ENCODE measurements at regions not wholly inside any gene's neighbourhood (a gene's known extent, or its start where the extent isn't known, plus 50 kb on each side); places are given as distances from the start of the nearest gene placed in this dataset.

DNA sequence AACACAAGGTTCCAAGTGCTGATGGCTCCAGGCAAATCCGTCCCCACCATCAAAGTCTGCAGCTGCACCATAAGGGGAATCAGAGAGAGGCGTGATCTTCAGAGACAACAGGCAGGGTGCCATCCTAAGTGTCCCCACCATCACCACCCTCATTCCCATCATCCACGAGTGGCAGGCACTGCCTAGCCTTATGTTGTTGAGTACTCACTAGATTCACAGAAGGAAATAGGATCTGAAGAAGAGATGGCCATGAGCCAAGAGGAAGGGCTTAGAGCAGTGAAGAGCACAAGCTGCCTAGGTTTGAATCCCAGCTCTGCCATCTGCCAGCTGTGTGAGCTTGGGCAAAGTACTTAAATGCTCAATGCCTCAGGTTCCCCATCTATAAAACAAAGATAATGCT is 207.3 kb upstream of the CSF3R start:
- no peak for DNase-seq (ENCODE audit: extremely low read depth in 1 of 2, low read depth in 1 of 2)

GRCh38 chr1:36687312-36687711 is 204.6 kb upstream of the CSF3R start:
- DNase-seq (ENCODE audit: extremely low read depth in 1 of 2, low read depth in 1 of 2): no peak

DNA sequence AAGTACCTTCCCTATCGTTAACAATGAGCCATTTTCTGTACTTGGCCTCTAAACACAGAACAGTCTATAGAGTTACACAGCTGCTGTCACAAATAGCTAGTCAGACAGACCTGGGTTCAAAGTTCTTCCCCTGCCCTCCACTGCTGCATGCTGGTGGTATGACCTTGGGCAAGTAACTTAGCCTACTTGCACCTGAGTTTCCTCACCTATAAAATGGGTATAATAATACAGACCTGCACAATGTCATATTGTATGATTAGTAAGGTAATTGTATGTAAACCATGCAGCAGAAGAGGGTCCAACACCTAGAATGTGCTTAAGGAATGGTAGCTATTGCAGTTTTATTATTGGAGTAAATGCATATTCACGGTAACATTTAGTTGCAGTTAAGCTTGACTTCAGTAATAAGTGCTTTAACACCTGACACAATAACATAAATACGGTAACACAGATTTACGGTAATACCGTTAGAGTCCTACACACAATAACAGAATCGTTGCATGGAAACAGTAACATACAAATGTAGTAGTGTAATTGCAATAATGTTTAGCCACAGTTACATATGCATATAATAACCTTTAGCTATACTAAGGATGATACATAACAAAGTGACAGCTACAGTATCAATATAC is 193.3 kb upstream of the CSF3R start:
- no peak for DNase-seq (ENCODE audit: extremely low read depth in 1 of 2, low read depth in 1 of 2)

DNA sequence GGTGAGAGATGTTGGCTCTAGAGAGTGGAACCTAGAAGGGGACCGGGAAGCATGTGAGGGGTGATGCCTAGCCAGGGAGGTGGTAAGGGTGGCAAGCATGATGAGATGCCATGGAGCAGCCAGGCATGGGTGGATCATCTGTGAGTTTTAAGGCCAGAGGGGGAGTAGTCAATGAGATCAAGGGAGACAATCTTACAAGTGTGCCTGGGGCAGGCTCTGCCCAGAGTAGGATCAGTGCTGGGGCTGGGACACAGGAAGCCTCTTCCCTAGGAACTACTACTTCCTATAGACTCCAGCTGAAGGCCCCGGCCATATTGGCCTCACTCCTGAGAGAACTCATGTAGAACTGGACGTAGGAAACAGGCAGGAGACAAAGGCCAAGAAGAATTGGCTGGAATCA is 192.4 kb upstream of the CSF3R start:
- DNase-seq (ENCODE audit: extremely low read depth in 1 of 2, low read depth in 1 of 2): no peak

GRCh38 chr1:36673202-36673601 is 190.5 kb upstream of the CSF3R start:
- no peak for DNase-seq (ENCODE audit: extremely low read depth in 1 of 2, low read depth in 1 of 2)

GRCh38 chr1:36669262-36669661 is 186.5 kb upstream of the CSF3R start:
- no peak for DNase-seq (ENCODE audit: extremely low read depth in 1 of 2, low read depth in 1 of 2)

DNA sequence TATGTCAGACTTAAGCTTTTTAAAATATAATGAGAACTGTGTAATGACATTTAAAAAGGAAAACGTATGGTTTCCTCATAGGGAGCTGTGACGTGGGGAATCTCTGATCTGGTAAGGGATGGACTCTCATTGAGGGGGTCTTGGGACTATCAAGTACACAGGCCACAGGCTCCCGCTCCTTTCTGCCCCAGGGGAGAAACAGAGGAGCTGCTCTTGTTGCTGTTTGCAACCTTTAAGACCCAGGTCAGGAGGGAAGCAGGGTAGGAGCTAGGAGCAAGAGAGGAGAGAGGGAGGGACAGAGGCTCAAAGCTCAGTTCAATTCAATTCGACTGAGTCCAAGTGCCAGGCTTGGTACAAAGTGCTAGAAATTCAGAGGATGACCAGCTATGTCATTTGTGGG is 185.1 kb upstream of the CSF3R start:
- DNase-seq (ENCODE audit: extremely low read depth in 1 of 2, low read depth in 1 of 2): no peak

DNA sequence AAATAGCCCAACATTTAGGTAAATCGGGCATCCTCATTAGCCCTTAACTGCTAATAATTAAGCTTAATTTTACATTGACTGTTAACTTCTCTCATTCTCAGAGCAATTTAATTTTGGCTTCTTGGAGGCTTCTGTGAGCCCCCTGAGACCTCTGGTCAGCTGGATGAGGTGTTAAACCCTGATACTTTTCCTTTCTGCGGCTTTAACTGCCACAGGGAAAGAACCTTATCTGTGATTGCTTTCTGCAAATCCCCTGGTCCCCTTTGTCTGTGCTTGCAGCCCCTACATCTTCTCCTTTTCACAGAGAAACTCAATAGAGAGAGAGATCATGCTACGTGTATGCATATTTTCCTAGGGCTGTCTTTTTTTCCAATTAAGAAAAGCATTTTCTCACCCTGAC is 184.5 kb upstream of the CSF3R start:
- DNase-seq (ENCODE audit: extremely low read depth in 1 of 2, low read depth in 1 of 2): no peak

GRCh38 chr1:36665478-36666080 is 182.9 kb upstream of the CSF3R start:
- DNase-seq (ENCODE audit: extremely low read depth in 1 of 2, low read depth in 1 of 2): no peak

DNA sequence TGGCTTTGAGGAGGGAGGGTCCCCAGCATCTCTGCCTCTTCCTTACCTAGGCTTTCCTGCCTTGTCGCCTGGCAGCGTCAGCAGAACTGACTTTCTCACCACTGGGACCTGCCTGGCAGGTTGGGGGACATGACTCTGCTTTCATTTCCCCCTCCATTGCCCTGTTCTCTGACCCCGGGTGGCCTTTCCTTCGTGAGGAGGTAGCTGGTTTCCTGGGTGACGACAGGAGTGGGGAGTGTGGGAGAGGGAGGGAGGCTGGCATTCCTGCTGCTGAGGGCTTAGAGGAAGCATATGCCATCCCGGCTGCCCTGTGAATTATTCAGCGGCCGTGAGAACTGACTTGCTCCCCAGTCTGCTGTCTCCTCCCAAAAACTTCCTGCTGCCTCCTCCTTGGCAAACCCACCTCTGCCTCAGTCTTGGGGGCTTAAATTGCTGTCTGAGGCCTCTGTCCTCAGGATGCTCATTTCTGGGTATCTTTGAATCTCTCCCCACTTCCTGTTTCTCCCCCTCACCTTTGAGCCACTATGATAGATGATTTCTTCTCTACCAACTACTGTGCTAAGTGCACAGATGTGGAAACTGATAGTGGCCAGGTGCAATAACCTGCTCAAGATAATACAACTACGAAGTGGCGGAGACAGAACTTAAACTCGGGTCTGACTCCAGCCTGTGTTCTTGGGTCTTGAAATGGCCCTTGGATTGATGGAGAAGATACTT is 182.0 kb upstream of the CSF3R start:
- no peak for DNase-seq (ENCODE audit: extremely low read depth in 1 of 2, low read depth in 1 of 2)

DNA sequence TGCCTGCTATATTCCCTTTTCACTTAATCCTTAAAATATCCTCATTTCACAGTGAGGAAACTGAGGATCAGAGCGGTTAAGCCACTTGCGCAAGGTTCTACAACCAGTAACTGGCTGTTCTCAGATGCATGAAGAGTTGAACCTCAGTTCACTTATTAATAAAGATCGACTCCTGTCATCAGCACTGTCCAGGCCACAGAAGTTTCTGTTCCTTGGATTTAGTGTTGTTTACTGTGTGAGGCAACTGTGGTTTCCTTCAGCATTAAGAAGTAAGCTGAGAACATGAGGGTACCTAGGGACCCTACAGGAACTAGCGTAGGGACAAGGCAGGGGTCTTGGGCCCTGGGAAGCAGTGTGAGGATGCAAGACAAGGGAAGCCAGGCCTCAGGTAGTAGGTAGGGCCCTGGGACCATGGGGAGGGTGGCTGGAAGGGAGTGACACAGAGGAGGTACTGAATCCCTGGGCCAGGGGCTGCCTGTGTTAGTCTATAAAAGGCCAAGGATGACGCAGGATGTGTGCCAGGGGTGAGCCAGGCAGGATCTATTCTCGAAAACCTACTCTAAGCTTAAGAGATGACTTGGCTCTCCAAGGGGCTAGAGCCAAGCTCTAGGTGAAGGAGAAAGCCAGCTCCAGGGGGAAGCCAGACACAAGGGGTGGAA is 181.2 kb upstream of the CSF3R start:
- DNase-seq (ENCODE audit: extremely low read depth in 1 of 2, low read depth in 1 of 2): no peak

DNA sequence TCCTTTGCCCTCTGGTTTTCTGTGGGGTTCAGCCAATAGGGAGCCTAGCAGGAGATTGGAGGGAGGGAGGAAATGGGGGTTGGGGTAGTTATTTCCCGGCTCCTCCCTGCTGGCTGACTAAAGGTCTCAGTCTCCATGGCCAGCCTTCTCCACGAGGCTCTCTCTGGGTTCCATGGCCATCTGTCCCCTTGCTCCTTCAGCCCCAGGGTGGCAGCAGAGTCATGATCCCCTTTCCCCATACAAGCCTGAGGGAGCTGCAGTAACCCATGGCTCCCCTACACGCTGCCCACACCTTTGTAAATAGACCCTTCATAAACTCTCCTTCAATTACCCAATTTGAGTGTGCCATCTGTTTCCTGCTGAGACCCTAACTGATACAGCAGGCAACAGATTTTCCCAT is 176.1 kb upstream of the CSF3R start:
- no peak for DNase-seq (ENCODE audit: extremely low read depth in 1 of 2, low read depth in 1 of 2)

DNA sequence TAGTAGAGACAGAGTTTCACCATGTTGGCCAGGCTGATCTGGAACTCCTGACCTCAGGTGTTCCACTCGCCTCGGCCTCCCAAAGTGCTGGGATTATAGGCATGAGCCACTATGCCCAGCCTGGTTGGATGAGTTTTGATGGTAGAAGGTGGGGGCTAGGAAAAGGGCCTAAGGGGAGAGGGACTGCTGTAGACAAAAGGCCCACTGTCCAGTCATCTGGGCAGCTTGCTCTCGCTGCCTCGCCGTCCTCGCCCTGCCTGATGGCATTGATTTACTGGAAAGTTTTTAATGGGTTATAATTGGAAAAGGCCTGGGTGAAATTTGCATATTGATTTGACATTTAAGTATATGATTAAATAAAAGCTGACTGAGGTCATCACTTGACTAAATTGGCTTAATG is 175.1 kb upstream of the CSF3R start:
- no peak for DNase-seq (ENCODE audit: extremely low read depth in 1 of 2, low read depth in 1 of 2)

- DNase-seq (ENCODE audit: extremely low read depth in 1 of 2, low read depth in 1 of 2): no peak
These were observed 174.1 kb upstream of the CSF3R start for GRCh38 chr1:36656838-36657237.

- no peak for DNase-seq (ENCODE audit: extremely low read depth in 1 of 2, low read depth in 1 of 2)
These were observed 173.6 kb upstream of the CSF3R start for GRCh38 chr1:36656271-36656670.

GRCh38 chr1:36654586-36654985 is 171.9 kb upstream of the CSF3R start:
- DNase-seq (ENCODE audit: extremely low read depth in 1 of 2, low read depth in 1 of 2): no peak

- DNase-seq (ENCODE audit: extremely low read depth in 1 of 2, low read depth in 1 of 2): no peak
These were observed 171.1 kb upstream of the CSF3R start for GRCh38 chr1:36653850-36654249.

GRCh38 chr1:36652586-36652985 is 169.9 kb upstream of the CSF3R start:
- DNase-seq (ENCODE audit: extremely low read depth in 1 of 2, low read depth in 1 of 2): no peak

DNA sequence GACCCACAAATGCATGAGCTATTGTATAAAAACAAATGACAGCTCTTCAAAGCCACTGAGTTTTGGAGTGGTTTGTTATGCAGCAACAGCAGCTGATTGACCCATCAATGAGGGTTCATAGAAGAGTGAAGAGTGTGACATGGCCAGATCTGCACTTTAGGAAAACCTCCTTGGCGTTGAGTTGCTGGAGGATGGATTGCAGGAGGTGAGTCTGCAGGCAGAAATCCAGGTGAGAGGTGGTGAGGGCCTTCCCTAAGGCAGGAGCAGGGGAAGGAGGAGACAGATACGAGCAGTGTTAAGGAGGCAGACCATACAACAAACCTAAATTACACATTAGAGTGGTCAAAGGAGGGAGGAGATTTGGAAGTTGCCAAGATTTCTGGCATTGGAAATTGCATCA is 169.3 kb upstream of the CSF3R start:
- DNase-seq (ENCODE audit: extremely low read depth in 1 of 2, low read depth in 1 of 2): no peak

DNA sequence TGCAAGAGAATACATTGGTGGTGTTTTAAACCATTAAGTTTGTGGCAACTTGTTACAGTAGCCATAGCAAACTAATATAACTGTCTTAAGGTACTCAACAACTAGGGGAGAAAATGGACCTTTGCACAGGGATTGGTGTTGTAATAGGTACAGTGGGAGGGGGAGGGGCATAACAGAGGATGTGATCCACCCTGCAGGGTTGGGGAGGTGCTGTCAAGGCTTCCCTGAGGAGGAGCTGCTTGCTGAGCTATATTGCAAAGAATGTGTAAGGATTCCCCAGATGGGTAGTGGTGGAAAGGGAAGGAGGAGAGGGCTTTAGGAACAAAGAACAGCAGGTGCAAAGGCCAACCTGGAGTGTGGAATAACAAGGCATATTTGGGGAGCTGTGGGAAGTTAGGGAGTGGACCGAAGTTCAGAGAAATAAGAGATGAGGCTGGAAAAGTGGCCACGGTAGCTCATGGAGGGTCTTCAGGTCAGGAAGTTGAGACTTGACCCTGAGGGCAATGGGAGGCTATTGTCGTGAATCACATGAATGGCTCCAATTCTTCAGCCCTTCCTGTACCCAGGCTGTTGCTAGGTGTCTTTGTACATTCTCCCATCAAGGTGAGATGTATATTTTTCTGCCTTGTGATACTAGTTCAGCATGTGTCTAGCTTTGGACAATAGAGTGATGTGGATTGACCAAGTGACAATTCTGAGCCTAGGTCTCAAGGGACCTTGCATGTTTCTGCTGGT is 168.6 kb upstream of the CSF3R start:
- no peak for DNase-seq (ENCODE audit: extremely low read depth in 1 of 2, low read depth in 1 of 2)

Data from activated CD8-positive, alpha-beta memory T cell treated with anti-CD3 and anti-CD28 coated beads for 1 hour (primary cell).